ENCODE measurements at regions not wholly inside any gene's neighbourhood (a gene's known extent, or its start where the extent isn't known, plus 50 kb on each side); places are given as distances from the start of the nearest gene placed in this dataset.

DNA sequence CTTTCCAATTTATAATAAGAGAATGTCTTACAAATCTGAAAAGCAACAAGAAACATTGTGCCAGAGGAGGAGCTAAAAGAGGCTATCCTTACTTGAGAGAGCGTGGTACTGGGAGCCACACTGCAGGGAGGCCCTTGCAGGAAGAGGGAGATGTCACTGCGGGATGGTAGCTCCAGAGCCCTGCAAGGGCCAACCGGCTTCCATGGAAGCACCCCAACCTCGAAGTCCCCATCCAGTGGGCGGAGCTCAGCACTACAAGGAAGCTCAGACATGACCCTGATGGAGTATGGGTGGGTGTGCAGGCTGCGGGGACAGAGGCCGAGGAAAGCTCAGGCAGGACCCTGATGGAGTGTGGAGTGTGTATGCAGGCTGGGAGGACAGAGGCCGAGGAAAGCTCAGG lies 57.8 kb upstream of the RPS6KA2 start:
- no peak overlapping the region for H3K4me3 ChIP-seq (ENCODE audit: low read depth, low read length)
- no peak for TF ChIP-seq ZNF174 (tag by site-specific recombination; IDR thresholded peaks at IDR 0.05)
- TF ChIP-seq, protein P1, sequence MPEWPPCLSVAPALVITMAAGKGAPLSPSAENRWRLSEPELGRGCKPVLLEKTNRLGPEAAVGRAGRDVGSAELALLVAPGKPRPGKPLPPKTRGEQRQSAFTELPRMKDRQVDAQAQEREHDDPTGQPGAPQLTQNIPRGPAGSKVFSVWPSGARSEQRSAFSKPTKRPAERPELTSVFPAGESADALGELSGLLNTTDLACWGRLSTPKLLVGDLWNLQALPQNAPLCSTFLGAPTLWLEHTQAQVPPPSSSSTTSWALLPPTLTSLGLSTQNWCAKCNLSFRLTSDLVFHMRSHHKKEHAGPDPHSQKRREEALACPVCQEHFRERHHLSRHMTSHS (tag by site-specific recombination; IDR thresholded peaks at IDR 0.05), result no peak
- TF ChIP-seq ZNF302 (tag by site-specific recombination; IDR thresholded peaks at IDR 0.05; ENCODE audit: low read depth), result no peak
- TF ChIP-seq ZNF544 (tag by site-specific recombination; IDR thresholded peaks at IDR 0.05), result no peak
- no peak for TF ChIP-seq ZFP69B (tag by site-specific recombination; IDR thresholded peaks at IDR 0.05)
- no peak for TF ChIP-seq ZNF223 (tag by site-specific recombination; IDR thresholded peaks at IDR 0.05)
- TF ChIP-seq ZNF626 (tag by site-specific recombination; IDR thresholded peaks at IDR 0.05), result no peak
- no peak for TF ChIP-seq OVOL3 (tag by site-specific recombination; IDR thresholded peaks at IDR 0.05)
- TF ChIP-seq ZIC2 (tag by site-specific recombination; IDR thresholded peaks at IDR 0.05), result no peak
- TF ChIP-seq ZNF670 (tag by site-specific recombination; IDR thresholded peaks at IDR 0.05; ENCODE audit: low read depth), result no peak
- TF ChIP-seq, protein P2, sequence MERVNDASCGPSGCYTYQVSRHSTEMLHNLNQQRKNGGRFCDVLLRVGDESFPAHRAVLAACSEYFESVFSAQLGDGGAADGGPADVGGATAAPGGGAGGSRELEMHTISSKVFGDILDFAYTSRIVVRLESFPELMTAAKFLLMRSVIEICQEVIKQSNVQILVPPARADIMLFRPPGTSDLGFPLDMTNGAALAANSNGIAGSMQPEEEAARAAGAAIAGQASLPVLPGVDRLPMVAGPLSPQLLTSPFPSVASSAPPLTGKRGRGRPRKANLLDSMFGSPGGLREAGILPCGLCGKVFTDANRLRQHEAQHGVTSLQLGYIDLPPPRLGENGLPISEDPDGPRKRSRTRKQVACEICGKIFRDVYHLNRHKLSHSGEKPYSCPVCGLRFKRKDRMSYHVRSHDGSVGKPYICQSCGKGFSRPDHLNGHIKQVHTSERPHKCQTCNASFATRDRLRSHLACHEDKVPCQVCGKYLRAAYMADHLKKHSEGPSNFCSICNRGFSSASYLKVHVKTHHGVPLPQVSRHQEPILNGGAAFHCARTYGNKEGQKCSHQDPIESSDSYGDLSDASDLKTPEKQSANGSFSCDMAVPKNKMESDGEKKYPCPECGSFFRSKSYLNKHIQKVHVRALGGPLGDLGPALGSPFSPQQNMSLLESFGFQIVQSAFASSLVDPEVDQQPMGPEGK (tag by site-specific recombination; IDR thresholded peaks at IDR 0.05), result no peak
- H3K4me1 ChIP-seq (ENCODE audit: control insufficient read depth, insufficient read depth, low read length), result no peaks in the 10 kb centered on the region
- H3K9me3 ChIP-seq (ENCODE audit: control insufficient read depth, insufficient read depth, low read depth, low read length), result no peaks in the 10 kb centered on the region
- no peak overlapping the region for H3K27ac ChIP-seq (ENCODE audit: extremely low read depth, low read depth, low read length)
- H3K36me3 ChIP-seq (ENCODE audit: control insufficient read depth in 2 of 2, insufficient read depth in 1 of 2, low read length in 2 of 2), result no peaks in the 10 kb centered on the region
- CTCF ChIA-PET, result interaction anchor here (0.6 kb wide), 1 partner anchor 653 kb away, joined by 4 read pairs; no protein-coding TSS in a partner anchor
- POLR2A ChIA-PET, result no interaction called here

DNA sequence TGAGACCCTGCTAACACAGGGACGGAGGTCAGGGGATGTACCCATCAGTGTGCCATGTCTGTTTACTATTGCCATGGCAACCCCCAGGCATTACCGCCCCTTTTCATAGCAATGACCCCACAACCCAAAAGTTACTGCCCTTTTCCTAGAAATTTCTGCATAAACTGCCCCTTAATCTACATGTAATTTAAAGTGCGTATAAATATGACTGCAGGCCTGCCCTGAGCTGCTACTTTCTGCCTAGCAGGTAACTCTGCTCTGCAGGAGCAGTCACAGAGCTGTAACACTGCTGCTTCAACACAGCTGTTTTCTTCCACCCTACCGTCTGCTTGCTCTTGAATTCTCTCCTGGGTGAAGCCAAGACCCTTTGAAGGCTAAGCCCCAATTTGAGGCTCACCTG lies 57.1 kb upstream of the RPS6KA2 start:
- Histone ChIP-seq H3K4me1 (ENCODE audit: control insufficient read depth, insufficient read depth, low read length) (no peaks in the 10 kb centered on the region), H3K9me3 (ENCODE audit: control insufficient read depth, insufficient read depth, low read depth, low read length) (no peaks in the 10 kb centered on the region), H3K27ac (ENCODE audit: extremely low read depth, low read depth, low read length) (no peak overlapping the region), H3K36me3 (ENCODE audit: control insufficient read depth in 2 of 2, insufficient read depth in 1 of 2, low read length in 2 of 2) (no peaks in the 10 kb centered on the region), H3K4me3 (ENCODE audit: low read depth, low read length) (no peak overlapping the region)
- CTCF ChIA-PET, result interaction anchor here (0.6 kb wide), 1 partner anchor 652 kb away, joined by 4 read pairs; no protein-coding TSS in a partner anchor
- TF ChIP-seq ZXDB (tag by site-specific recombination; IDR thresholded peaks at IDR 0.05) (no peak), GLI4 (tag by site-specific recombination; IDR thresholded peaks at IDR 0.05) (no peak), ZNF777 (tag by site-specific recombination; IDR thresholded peaks at IDR 0.05; ENCODE audit: borderline replicate concordance) (no peak), ZNF248 (tag by site-specific recombination; IDR thresholded peaks at IDR 0.05) (no peak), ZNF366 (tag by site-specific recombination; conservative IDR thresholded peaks at IDR 0.05) (no peak), ZNF354C (tag by site-specific recombination; IDR thresholded peaks at IDR 0.05; ENCODE audit: borderline replicate concordance, low read depth) (no peak), ZNF157 (tag by site-specific recombination; IDR thresholded peaks at IDR 0.05) (no peak), EGR2 (tag by site-specific recombination; IDR thresholded peaks at IDR 0.05; ENCODE audit: low read depth) (no peak)
- TF ChIP-seq, protein P3, sequence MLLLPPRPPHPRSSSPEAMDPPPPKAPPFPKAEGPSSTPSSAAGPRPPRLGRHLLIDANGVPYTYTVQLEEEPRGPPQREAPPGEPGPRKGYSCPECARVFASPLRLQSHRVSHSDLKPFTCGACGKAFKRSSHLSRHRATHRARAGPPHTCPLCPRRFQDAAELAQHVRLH (tag by site-specific recombination; IDR thresholded peaks at IDR 0.05), result no peak
- TF ChIP-seq, protein P4, sequence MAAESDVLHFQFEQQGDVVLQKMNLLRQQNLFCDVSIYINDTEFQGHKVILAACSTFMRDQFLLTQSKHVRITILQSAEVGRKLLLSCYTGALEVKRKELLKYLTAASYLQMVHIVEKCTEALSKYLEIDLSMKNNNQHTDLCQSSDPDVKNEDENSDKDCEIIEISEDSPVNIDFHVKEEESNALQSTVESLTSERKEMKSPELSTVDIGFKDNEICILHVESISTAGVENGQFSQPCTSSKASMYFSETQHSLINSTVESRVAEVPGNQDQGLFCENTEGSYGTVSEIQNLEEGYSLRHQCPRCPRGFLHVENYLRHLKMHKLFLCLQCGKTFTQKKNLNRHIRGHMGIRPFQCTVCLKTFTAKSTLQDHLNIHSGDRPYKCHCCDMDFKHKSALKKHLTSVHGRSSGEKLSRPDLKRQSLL (tag by site-specific recombination; IDR thresholded peaks at IDR 0.05), result no peak
- POLR2A ChIA-PET, result no interaction called here

Data from HEK293 (cell line).